ENCODE measurements at regions not wholly inside any gene's neighbourhood (a gene's known extent, or its start where the extent isn't known, plus 50 kb on each side); places are given as distances from the start of the nearest gene placed in this dataset.

GRCh38 chr10:125551247-125551646, 131.7 kb downstream of the TEX36 start:
- DNase-seq (ENCODE audit: low read depth, low spot score), result no peak
- Histone ChIP-seq H3K79me2 (ENCODE audit: control insufficient read depth, insufficient read depth, low read length) (no peaks in the 10 kb centered on the region), H3K9me3 (replicated peaks; ENCODE audit: control insufficient read depth, insufficient read depth, low read length) (no peaks in the 10 kb centered on the region), H4K20me1 (ENCODE audit: control insufficient read depth, insufficient read depth) (no peaks in the 10 kb centered on the region), H3K4me1 (ENCODE audit: control insufficient read depth, insufficient read depth, low read length) (no peaks in the 10 kb centered on the region), H2AFZ (ENCODE audit: control insufficient read depth, low read depth, low read length) (no peak overlapping the region), H3K9ac (ENCODE audit: control insufficient read depth, insufficient read depth, low read length) (no peak overlapping the region), H3K27ac (ENCODE audit: control insufficient read depth, insufficient read depth) (no peak overlapping the region), H3K4me3 (no peak overlapping the region), H3K36me3 (ENCODE audit: control insufficient read depth in 2 of 2, insufficient read depth in 2 of 2, low read length in 1 of 2) (no peaks in the 10 kb centered on the region), H3K27me3 (replicated peaks in 1 of 2; ENCODE audit: control insufficient read depth in 2 of 2, insufficient read depth in 2 of 2, low read length in 1 of 2) (no peaks in the 10 kb centered on the region), H3K4me2 (ENCODE audit: control insufficient read depth, insufficient read depth) (no peak overlapping the region)
- POLR2A ChIA-PET, result no interaction called here
- WGBS (ENCODE audit: insufficient coverage, insufficient replicate concordance, low lambda C conversion rate, missing lambda C conversion rate), result 2% methylated on average over 4 of the region's 4 CpGs
- intact Hi-C loops (cut with micrococcal nuclease; ENCODE audit: unreplicated experiment) (no loop called here), in situ Hi-C loops (cut with MboI) (no loop called here)
- RAD21 ChIA-PET (ENCODE audit: unreplicated experiment), result no interaction called here
- no TSS peak for BruUV-seq (replicated peaks)
- SMC1A ChIA-PET (ENCODE audit: uncharacterized antibody, unreplicated experiment), result no interaction called here
- TF ChIP-seq, protein P1, sequence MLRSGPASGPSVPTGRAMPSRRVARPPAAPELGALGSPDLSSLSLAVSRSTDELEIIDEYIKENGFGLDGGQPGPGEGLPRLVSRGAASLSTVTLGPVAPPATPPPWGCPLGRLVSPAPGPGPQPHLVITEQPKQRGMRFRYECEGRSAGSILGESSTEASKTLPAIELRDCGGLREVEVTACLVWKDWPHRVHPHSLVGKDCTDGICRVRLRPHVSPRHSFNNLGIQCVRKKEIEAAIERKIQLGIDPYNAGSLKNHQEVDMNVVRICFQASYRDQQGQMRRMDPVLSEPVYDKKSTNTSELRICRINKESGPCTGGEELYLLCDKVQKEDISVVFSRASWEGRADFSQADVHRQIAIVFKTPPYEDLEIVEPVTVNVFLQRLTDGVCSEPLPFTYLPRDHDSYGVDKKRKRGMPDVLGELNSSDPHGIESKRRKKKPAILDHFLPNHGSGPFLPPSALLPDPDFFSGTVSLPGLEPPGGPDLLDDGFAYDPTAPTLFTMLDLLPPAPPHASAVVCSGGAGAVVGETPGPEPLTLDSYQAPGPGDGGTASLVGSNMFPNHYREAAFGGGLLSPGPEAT (IDR thresholded peaks at IDR 0.05; ENCODE audit: low read depth), result no peak
- 0 out of 2 replicates have a peak, but pooled peaks have one; percentile 7 for TF ChIP-seq RUNX3 (IDR thresholded peaks at IDR 0.05; ENCODE audit: low read length)
- FAIRE-seq, result no peak
- CTCF ChIA-PET, result no interaction called here
- no peak for ATAC-seq

DNA sequence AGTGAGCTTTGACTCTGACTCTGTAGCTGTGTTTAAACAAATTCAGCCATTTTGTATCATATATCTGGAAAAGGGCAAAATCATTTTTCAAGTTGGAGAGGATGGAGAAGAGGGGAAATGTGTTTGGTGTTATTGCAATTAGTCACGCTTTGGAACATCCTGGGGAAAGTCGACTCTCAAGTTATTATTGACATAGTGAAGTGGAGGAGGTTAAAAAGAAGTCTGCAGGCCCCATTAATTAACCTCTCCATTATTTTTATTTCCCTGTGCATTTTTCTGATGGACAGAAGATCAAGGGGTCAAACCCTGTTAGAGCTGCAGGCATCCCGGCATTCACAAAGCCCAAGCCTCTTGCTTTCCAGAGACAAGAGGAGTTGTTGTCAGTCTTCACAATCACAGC, 132.6 kb downstream of the TEX36 start:
- no peaks in the 10 kb centered on the region for H3K79me2 ChIP-seq (ENCODE audit: control insufficient read depth, insufficient read depth, low read length)
- BruUV-seq (replicated peaks), result no TSS peak
- in situ Hi-C loops (cut with MboI), result no loop called here
- no peak for ATAC-seq
- H2AFZ ChIP-seq (ENCODE audit: control insufficient read depth, low read depth, low read length), result no peak overlapping the region
- no peaks in the 10 kb centered on the region for H3K36me3 ChIP-seq (ENCODE audit: control insufficient read depth in 2 of 2, insufficient read depth in 2 of 2, low read length in 1 of 2)
- no peak for DNase-seq (ENCODE audit: low read depth, low spot score)
- WGBS (ENCODE audit: insufficient coverage, insufficient replicate concordance, low lambda C conversion rate, missing lambda C conversion rate), result 63% methylated on average over 3 of the region's 3 CpGs
- CTCF ChIA-PET, result no interaction called here
- intact Hi-C loops (cut with micrococcal nuclease; ENCODE audit: unreplicated experiment), result no loop called here
- no peak for FAIRE-seq
- no peak overlapping the region for H3K4me2 ChIP-seq (ENCODE audit: control insufficient read depth, insufficient read depth)
- no peaks in the 10 kb centered on the region; the same call in 1 of the 2 replicates for H4K20me1 ChIP-seq (ENCODE audit: control insufficient read depth, insufficient read depth)
- no peak overlapping the region for H3K4me3 ChIP-seq
- H3K4me1 ChIP-seq (ENCODE audit: control insufficient read depth, insufficient read depth, low read length), result no peaks in the 10 kb centered on the region
- SMC1A ChIA-PET (ENCODE audit: uncharacterized antibody, unreplicated experiment), result no interaction called here
- no peaks in the 10 kb centered on the region for H3K9me3 ChIP-seq (replicated peaks; ENCODE audit: control insufficient read depth, insufficient read depth, low read length)
- RAD21 ChIA-PET (ENCODE audit: unreplicated experiment), result no interaction called here
- no peaks in the 10 kb centered on the region for H3K27me3 ChIP-seq (replicated peaks in 1 of 2; ENCODE audit: control insufficient read depth in 2 of 2, insufficient read depth in 2 of 2, low read length in 1 of 2)
- H3K9ac ChIP-seq (ENCODE audit: control insufficient read depth, insufficient read depth, low read length), result no peak overlapping the region
- no peak overlapping the region for H3K27ac ChIP-seq (ENCODE audit: control insufficient read depth, insufficient read depth)
- TF ChIP-seq, protein P2, sequence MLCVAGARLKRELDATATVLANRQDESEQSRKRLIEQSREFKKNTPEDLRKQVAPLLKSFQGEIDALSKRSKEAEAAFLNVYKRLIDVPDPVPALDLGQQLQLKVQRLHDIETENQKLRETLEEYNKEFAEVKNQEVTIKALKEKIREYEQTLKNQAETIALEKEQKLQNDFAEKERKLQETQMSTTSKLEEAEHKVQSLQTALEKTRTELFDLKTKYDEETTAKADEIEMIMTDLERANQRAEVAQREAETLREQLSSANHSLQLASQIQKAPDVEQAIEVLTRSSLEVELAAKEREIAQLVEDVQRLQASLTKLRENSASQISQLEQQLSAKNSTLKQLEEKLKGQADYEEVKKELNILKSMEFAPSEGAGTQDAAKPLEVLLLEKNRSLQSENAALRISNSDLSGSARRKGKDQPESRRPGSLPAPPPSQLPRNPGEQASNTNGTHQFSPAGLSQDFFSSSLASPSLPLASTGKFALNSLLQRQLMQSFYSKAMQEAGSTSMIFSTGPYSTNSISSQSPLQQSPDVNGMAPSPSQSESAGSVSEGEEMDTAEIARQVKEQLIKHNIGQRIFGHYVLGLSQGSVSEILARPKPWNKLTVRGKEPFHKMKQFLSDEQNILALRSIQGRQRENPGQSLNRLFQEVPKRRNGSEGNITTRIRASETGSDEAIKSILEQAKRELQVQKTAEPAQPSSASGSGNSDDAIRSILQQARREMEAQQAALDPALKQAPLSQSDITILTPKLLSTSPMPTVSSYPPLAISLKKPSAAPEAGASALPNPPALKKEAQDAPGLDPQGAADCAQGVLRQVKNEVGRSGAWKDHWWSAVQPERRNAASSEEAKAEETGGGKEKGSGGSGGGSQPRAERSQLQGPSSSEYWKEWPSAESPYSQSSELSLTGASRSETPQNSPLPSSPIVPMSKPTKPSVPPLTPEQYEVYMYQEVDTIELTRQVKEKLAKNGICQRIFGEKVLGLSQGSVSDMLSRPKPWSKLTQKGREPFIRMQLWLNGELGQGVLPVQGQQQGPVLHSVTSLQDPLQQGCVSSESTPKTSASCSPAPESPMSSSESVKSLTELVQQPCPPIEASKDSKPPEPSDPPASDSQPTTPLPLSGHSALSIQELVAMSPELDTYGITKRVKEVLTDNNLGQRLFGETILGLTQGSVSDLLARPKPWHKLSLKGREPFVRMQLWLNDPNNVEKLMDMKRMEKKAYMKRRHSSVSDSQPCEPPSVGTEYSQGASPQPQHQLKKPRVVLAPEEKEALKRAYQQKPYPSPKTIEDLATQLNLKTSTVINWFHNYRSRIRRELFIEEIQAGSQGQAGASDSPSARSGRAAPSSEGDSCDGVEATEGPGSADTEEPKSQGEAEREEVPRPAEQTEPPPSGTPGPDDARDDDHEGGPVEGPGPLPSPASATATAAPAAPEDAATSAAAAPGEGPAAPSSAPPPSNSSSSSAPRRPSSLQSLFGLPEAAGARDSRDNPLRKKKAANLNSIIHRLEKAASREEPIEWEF (IDR thresholded peaks at IDR 0.05; ENCODE audit: insufficient replicate concordance, low read depth, low read length), result no peak
- POLR2A ChIA-PET, result no interaction called here
